Esophagus muscularis mucosa (tissue), 2 donors: ENCODE measurements at regions not wholly inside any gene's neighbourhood (a gene's known extent, or its start where the extent isn't known, plus 50 kb on each side); places are given as distances from the start of the nearest gene placed in this dataset.

ENCODE experiments used
- POLR2A ChIP-seq: fragments of 450-650 bp; IDR thresholded peaks from one replicate; pipeline ENCODE4 v1.6.1; 2017; ENCODE audit warnings: antibody characterized with exemption, moderate library complexity, mild to moderate bottlenecking, low read depth
- POLR2AphosphoS5 ChIP-seq, 2 donors: sonication (generic); formaldehyde crosslinking; IDR thresholded peaks; one replicate each; pipeline ENCODE4 v1.6.1; 2017; ENCODE audit warnings: antibody characterized with exemption in 2 of 2

- TF ChIP-seq POLR2AphosphoS5 (IDR thresholded peaks at IDR 0.05) (no peak), POLR2A (no peak)
Observed at GRCh38 chr9:4417578-4418325, 72.5 kb upstream of the SLC1A1 start.
